ENCODE measurements at regions not wholly inside any gene's neighbourhood (a gene's known extent, or its start where the extent isn't known, plus 50 kb on each side); places are given as distances from the start of the nearest gene placed in this dataset.

GRCh38 chr1:13921190-13921589, 221.2 kb downstream of the PRDM2 start:
- intact Hi-C loops (cut with micrococcal nuclease), result no loop called here
- Histone ChIP-seq H3K27me3 (ENCODE audit: low read depth) (peaks cover 36% of the 10 kb centered on the region), H3K4me1 (no peaks in the 10 kb centered on the region), H3K4me3 (no peak overlapping the region), H3K9me3 (replicated peaks) (peaks cover 8% of the 10 kb centered on the region), H3K36me3 (no peaks in the 10 kb centered on the region), H3K27ac (replicated peaks) (no peak overlapping the region)
- TF ChIP-seq CTCF (IDR thresholded peaks at IDR 0.05; ENCODE audit: borderline replicate concordance), result no peak
- no peak for DNase-seq

GRCh38 chr1:13922466-13923110, 222.6 kb downstream of the PRDM2 start:
- peaks cover 40% of the 10 kb centered on the region for H3K27me3 ChIP-seq (ENCODE audit: low read depth)
- H3K9me3 ChIP-seq (replicated peaks), result peaks cover 8% of the 10 kb centered on the region
- H3K4me3 ChIP-seq, result no peak overlapping the region
- no peak for DNase-seq
- H3K4me1 ChIP-seq, result no peaks in the 10 kb centered on the region
- H3K36me3 ChIP-seq, result no peaks in the 10 kb centered on the region
- intact Hi-C loops (cut with micrococcal nuclease), result no loop called here
- no peak overlapping the region for H3K27ac ChIP-seq (replicated peaks)
- no peak for TF ChIP-seq CTCF (IDR thresholded peaks at IDR 0.05; ENCODE audit: borderline replicate concordance)

- Histone ChIP-seq H3K9me3 (replicated peaks) (no peaks in the 10 kb centered on the region), H3K4me1 (no peaks in the 10 kb centered on the region), H3K27me3 (ENCODE audit: low read depth) (peaks cover 51% of the 10 kb centered on the region), H3K36me3 (no peaks in the 10 kb centered on the region), H3K4me3 (no peak overlapping the region), H3K27ac (replicated peaks) (no peak overlapping the region)
- intact Hi-C loops (cut with micrococcal nuclease), result no loop called here
- no peak for DNase-seq
- TF ChIP-seq CTCF (IDR thresholded peaks at IDR 0.05; ENCODE audit: borderline replicate concordance), result no peak
These were observed 226.6 kb downstream of the PRDM2 start for GRCh38 chr1:13926556-13926955.

GRCh38 chr1:13927736-13928135, 227.7 kb downstream of the PRDM2 start:
- Histone ChIP-seq H3K4me1 (no peaks in the 10 kb centered on the region), H3K4me3 (no peak overlapping the region), H3K9me3 (replicated peaks) (no peaks in the 10 kb centered on the region), H3K27me3 (ENCODE audit: low read depth) (peaks cover 50% of the 10 kb centered on the region), H3K27ac (replicated peaks) (no peak overlapping the region), H3K36me3 (no peaks in the 10 kb centered on the region)
- no peak for DNase-seq
- no peak for TF ChIP-seq CTCF (IDR thresholded peaks at IDR 0.05; ENCODE audit: borderline replicate concordance)
- intact Hi-C loops (cut with micrococcal nuclease), result no loop called here

GRCh38 chr1:13929313-13929712, 229.3 kb downstream of the PRDM2 start:
- Histone ChIP-seq H3K27ac (replicated peaks) (no peak overlapping the region), H3K4me1 (no peaks in the 10 kb centered on the region), H3K36me3 (no peaks in the 10 kb centered on the region), H3K27me3 (ENCODE audit: low read depth) (peaks cover 56% of the 10 kb centered on the region), H3K9me3 (replicated peaks) (no peaks in the 10 kb centered on the region), H3K4me3 (no peak overlapping the region)
- DNase-seq, result no peak
- no peak for TF ChIP-seq CTCF (IDR thresholded peaks at IDR 0.05; ENCODE audit: borderline replicate concordance)
- intact Hi-C loops (cut with micrococcal nuclease), result no loop called here

All from left ventricle myocardium inferior (tissue), 1 donor.